K562 (cell line): ENCODE measurements at regions not wholly inside any gene's neighbourhood (a gene's known extent, or its start where the extent isn't known, plus 50 kb on each side); places are given as distances from the start of the nearest gene placed in this dataset.

Source experiments
- BRF1 ChIP-seq: IDR thresholded peaks from 3 replicates; pipeline ENCODE4 v1.6.1; 2011; ENCODE audit warnings: borderline replicate concordance, mild to moderate bottlenecking; ENCODE audit not compliant: insufficient read length; ENCODE audit errors: extremely low read depth
- CHAMP1 ChIP-seq: fragments of 450-650 bp; IDR thresholded peaks from 2 replicates; pipeline ENCODE4 v1.6.1; 2016; ENCODE audit warnings: mild to moderate bottlenecking
- HDGF ChIP-seq: fragments of 450-650 bp; IDR thresholded peaks from 2 replicates; pipeline ENCODE4 v1.6.1; 2016
- HMGN3 ChIP-seq: IDR thresholded peaks from 2 replicates; pipeline ENCODE4 v1.6.1; 2011; ENCODE audit warnings: borderline replicate concordance, low read depth, mild to moderate bottlenecking, mixed read lengths, low read length; ENCODE audit not compliant: insufficient read length; ENCODE audit errors: extremely low read depth
- ID3 ChIP-seq, 2 experiments: fragments of 250-450 bp in 1 of 2; fragments of 450-650 bp in 1 of 2; sonication (Bioruptor Pico) in 1 of 2; IDR thresholded peaks; 2 replicates each; pipeline versions ENCODE4 v1.6.1 to v1.8.0; 2016 to 2021; ENCODE audit warnings: mild to moderate bottlenecking in 2 of 2, moderate library complexity in 2 of 2, missing compliant biosample characterization in 1 of 2, missing genetic modification characterization in 1 of 2
- MTA1 ChIP-seq: fragments of 450-650 bp; IDR thresholded peaks from 2 replicates; pipeline ENCODE4 v1.6.1; 2017; ENCODE audit warnings: borderline replicate concordance
- NEUROD1 ChIP-seq: fragments of 150-350 bp; IDR thresholded peaks from 2 replicates; pipeline ENCODE4 v1.6.1; 2014; ENCODE audit warnings: borderline replicate concordance, low read length, low read depth; ENCODE audit not compliant: partially characterized antibody
- NONO ChIP-seq, 2 experiments: fragments of 200-400 bp in 1 of 2; fragments of 450-650 bp in 1 of 2; formaldehyde crosslinking in 1 of 2; IDR thresholded peaks; 2 replicates each; pipeline ENCODE4 v1.6.1; 2017; ENCODE audit warnings: low read depth in 2 of 2, mild to moderate bottlenecking in 2 of 2, moderate library complexity in 2 of 2, low read length in 1 of 2
- PBX2 ChIP-seq, 2 experiments: IDR thresholded peaks in 1 of 2; conservative IDR thresholded peaks in 1 of 2; 2 replicates each; pipeline ENCODE4 v1.6.1; 2016; ENCODE audit warnings: low read depth in 2 of 2, mild to moderate bottlenecking in 1 of 2, missing compliant biosample characterization in 1 of 2, missing genetic modification characterization in 1 of 2, moderate library complexity in 1 of 2
- SMARCA5 ChIP-seq: fragments of 450-650 bp; IDR thresholded peaks from 2 replicates; pipeline ENCODE4 v1.6.1; 2016
- SMARCC2 ChIP-seq: fragments of 450-650 bp; IDR thresholded peaks from 2 replicates; pipeline ENCODE4 v1.6.1; 2017; ENCODE audit warnings: antibody characterized with exemption, moderate library complexity, mild to moderate bottlenecking, low read depth
- ZNF12 ChIP-seq: sonication (generic); formaldehyde crosslinking; IDR thresholded peaks from 2 replicates; pipeline ENCODE4 v1.4.0; 2020; ENCODE audit warnings: mild to moderate bottlenecking, missing genetic modification reagents
- ZNF551 ChIP-seq: fragments of 250-450 bp; sonication (Bioruptor Pico); IDR thresholded peaks from 2 replicates; pipeline ENCODE4 v1.5.0; 2021; ENCODE audit warnings: mild to moderate bottlenecking, moderate library complexity
- ZNF561 ChIP-seq: fragments of 450-650 bp; formaldehyde crosslinking; conservative IDR thresholded peaks from 2 replicates; pipeline ENCODE4 v1.4.0; 2020; ENCODE audit warnings: mild to moderate bottlenecking, moderate library complexity

GRCh38 chr1:55275151-55275748, 60.1 kb upstream of the USP24 start (continued):
- no peak for TF ChIP-seq PBX2 (CRISPR knock-in tag; IDR thresholded peaks at IDR 0.05; ENCODE audit: low read depth)
- TF ChIP-seq PBX2 (tag; conservative IDR thresholded peaks at IDR 0.05; ENCODE audit: low read depth): no peak
- no peak for TF ChIP-seq CHAMP1
- no peak for TF ChIP-seq ID3 (CRISPR knock-in tag; IDR thresholded peaks at IDR 0.05)
- TF ChIP-seq ID3 (tag; IDR thresholded peaks at IDR 0.05): no peak
- no peak for TF ChIP-seq SMARCC2
- TF ChIP-seq SMARCA5: no peak
- TF ChIP-seq ZNF551: no peak
- TF ChIP-seq NONO (IDR thresholded peaks at IDR 0.05; ENCODE audit: low read depth in 2 of 2, low read length in 1 of 2): no peak
- no peak for TF ChIP-seq ZNF12 (CRISPR knock-in tag)
- TF ChIP-seq NEUROD1: no peak
- no peak for TF ChIP-seq BRF1
- no peak for TF ChIP-seq MTA1
- no peak for TF ChIP-seq HMGN3
- no peak for TF ChIP-seq HDGF
- no peak for TF ChIP-seq ZNF561
